ENCODE measurements at regions not wholly inside any gene's neighbourhood (a gene's known extent, or its start where the extent isn't known, plus 50 kb on each side); places are given as distances from the start of the nearest gene placed in this dataset.

DNA sequence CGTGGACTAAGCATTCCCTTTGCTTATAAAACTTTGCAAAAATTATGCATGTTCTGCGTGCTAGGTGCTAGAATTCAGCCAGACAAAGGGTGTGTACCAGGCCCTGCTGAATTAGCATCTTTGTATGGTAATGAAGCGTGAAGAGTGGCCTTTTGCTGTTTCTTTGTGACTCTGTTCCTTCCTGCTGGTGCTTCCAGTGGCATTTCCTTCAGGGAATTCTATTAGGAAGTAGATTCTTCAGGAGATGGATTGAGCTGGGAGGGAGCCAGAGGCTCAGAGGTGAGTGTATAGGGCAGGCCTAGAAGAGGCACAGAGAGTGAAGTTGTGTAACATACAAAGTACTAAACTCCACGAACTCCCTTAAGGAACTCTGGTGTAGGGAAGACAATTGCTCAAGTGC is 73.9 kb upstream of the ASIC2 start:
- TF ChIP-seq POLR2AphosphoS5 (IDR thresholded peaks at IDR 0.05; ENCODE audit: insufficient read depth, low read depth, low read length) (no peak), POLR2A (IDR thresholded peaks at IDR 0.05; ENCODE audit: low read depth, low read length) (no peak)

All from endothelial cell of umbilical vein (primary cell).